GM12878 (cell line): ENCODE measurements at regions not wholly inside any gene's neighbourhood (a gene's known extent, or its start where the extent isn't known, plus 50 kb on each side); places are given as distances from the start of the nearest gene placed in this dataset.

ENCODE experiments used
- CBX5 ChIP-seq: sonication (generic); IDR thresholded peaks from 2 replicates; pipeline ENCODE4 v1.6.1; 2016; ENCODE audit warnings: low read depth, moderate library complexity, mild to moderate bottlenecking, inconsistent platforms
- GABPA ChIP-seq: IDR thresholded peaks from 2 replicates; pipeline ENCODE4 v1.6.1; 2014; ENCODE audit warnings: antibody characterized with exemption, low read depth, mild to moderate bottlenecking, inconsistent platforms
- MYC ChIP-seq: IDR thresholded peaks from 2 replicates; pipeline ENCODE4 v1.6.1; 2011; ENCODE audit warnings: mild to moderate bottlenecking, low read length, moderate library complexity, inconsistent platforms; ENCODE audit not compliant: insufficient read depth, insufficient replicate concordance, insufficient read length, severe bottlenecking
- NFYB ChIP-seq: IDR thresholded peaks from 2 replicates; pipeline ENCODE4 v1.6.1; 2011; ENCODE audit warnings: low read depth, mild to moderate bottlenecking, low read length, improper control_type of control experiment, moderate library complexity; ENCODE audit not compliant: insufficient read depth
- NR2F1 ChIP-seq: fragments of 450-650 bp; conservative IDR thresholded peaks from 2 replicates; pipeline ENCODE4 v1.6.1; 2017; ENCODE audit warnings: mild to moderate bottlenecking
- POLR2A ChIP-seq: IDR thresholded peaks from 2 replicates; pipeline ENCODE4 v1.6.1; 2011; ENCODE audit warnings: low read depth, mild to moderate bottlenecking, low read length
- POLR2AphosphoS5 ChIP-seq: IDR thresholded peaks from 2 replicates; pipeline ENCODE4 v1.6.1; 2011; ENCODE audit warnings: mild to moderate bottlenecking, low read length, inconsistent platforms
- RCOR1 ChIP-seq: conservative IDR thresholded peaks from 2 replicates; pipeline ENCODE4 v1.6.1; 2012; ENCODE audit warnings: low read depth, low read length, improper control_type of control experiment
- TAF1 ChIP-seq: IDR thresholded peaks from 2 replicates; pipeline ENCODE4 v1.6.1; 2011; ENCODE audit warnings: mild to moderate bottlenecking, low read depth, low read length, borderline replicate concordance
- TCF7 ChIP-seq: IDR thresholded peaks from 2 replicates; pipeline ENCODE4 v1.6.1; 2014; ENCODE audit warnings: antibody characterized with exemption, borderline replicate concordance
- TF ChIP-seq, protein P1 (sequence below), 3 experiments: IDR thresholded peaks in 2 of 3; conservative IDR thresholded peaks in 1 of 3; 2 replicates each; pipeline ENCODE4 v1.5.1; 2011; ENCODE audit warnings: low read depth in 3 of 3, low read length in 3 of 3, mild to moderate bottlenecking in 3 of 3, control low read depth in 2 of 3, moderate library complexity in 2 of 3, inconsistent platforms in 1 of 3, mixed read lengths in 1 of 3; ENCODE audit not compliant: control insufficient read depth in 2 of 3, insufficient read depth in 1 of 3; ENCODE audit errors: extremely low read depth in 1 of 3
- TF ChIP-seq, protein P2 (sequence below): IDR thresholded peaks from 2 replicates; pipeline ENCODE4 v1.6.1; 2011; ENCODE audit warnings: low read depth, low read length, improper control_type of control experiment, borderline replicate concordance
- TF ChIP-seq, protein P3 (sequence below): IDR thresholded peaks from 2 replicates; pipeline ENCODE4 v1.6.1; 2012; ENCODE audit warnings: mild to moderate bottlenecking, low read depth, low read length

DNA sequence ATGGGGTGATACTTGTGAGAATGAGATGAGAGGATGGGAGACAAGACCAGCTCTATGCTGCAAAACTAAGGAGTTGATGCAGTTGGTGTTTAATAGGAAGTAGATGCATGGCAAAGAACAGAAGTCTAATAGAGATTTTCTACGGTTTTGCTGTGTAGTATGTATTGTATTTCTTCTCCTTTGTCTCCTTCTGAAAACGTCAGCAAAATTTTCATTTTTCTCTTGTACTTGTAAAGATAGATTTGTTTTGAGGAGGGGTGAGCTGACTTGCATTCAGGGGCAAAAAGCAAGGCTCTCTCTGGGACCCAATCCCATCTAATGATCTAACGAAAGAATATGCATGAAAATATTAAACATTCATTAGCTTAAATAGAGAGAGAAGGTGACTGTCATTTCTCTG lies 94.6 kb upstream of the NANOGP8 start:
- TF ChIP-seq MYC (no peak), CBX5 (no peak), POLR2A (no peak), TAF1 (no peak), GABPA (no peak), NR2F1 (no peak), RCOR1 (no peak), POLR2AphosphoS5 (no peak), NFYB (no peak), TCF7 (no peak)
- TF ChIP-seq, protein P1, sequence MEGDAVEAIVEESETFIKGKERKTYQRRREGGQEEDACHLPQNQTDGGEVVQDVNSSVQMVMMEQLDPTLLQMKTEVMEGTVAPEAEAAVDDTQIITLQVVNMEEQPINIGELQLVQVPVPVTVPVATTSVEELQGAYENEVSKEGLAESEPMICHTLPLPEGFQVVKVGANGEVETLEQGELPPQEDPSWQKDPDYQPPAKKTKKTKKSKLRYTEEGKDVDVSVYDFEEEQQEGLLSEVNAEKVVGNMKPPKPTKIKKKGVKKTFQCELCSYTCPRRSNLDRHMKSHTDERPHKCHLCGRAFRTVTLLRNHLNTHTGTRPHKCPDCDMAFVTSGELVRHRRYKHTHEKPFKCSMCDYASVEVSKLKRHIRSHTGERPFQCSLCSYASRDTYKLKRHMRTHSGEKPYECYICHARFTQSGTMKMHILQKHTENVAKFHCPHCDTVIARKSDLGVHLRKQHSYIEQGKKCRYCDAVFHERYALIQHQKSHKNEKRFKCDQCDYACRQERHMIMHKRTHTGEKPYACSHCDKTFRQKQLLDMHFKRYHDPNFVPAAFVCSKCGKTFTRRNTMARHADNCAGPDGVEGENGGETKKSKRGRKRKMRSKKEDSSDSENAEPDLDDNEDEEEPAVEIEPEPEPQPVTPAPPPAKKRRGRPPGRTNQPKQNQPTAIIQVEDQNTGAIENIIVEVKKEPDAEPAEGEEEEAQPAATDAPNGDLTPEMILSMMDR (IDR thresholded peaks at IDR 0.05 in 2 of 3, conservative IDR thresholded peaks at IDR 0.05 in 1 of 3; ENCODE audit: control insufficient read depth in 2 of 3, extremely low read depth in 1 of 3, insufficient read depth in 1 of 3, low read depth in 3 of 3, low read length in 3 of 3) = no peak
- TF ChIP-seq, protein P2, sequence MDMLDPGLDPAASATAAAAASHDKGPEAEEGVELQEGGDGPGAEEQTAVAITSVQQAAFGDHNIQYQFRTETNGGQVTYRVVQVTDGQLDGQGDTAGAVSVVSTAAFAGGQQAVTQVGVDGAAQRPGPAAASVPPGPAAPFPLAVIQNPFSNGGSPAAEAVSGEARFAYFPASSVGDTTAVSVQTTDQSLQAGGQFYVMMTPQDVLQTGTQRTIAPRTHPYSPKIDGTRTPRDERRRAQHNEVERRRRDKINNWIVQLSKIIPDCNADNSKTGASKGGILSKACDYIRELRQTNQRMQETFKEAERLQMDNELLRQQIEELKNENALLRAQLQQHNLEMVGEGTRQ = no peak
- TF ChIP-seq, protein P3, sequence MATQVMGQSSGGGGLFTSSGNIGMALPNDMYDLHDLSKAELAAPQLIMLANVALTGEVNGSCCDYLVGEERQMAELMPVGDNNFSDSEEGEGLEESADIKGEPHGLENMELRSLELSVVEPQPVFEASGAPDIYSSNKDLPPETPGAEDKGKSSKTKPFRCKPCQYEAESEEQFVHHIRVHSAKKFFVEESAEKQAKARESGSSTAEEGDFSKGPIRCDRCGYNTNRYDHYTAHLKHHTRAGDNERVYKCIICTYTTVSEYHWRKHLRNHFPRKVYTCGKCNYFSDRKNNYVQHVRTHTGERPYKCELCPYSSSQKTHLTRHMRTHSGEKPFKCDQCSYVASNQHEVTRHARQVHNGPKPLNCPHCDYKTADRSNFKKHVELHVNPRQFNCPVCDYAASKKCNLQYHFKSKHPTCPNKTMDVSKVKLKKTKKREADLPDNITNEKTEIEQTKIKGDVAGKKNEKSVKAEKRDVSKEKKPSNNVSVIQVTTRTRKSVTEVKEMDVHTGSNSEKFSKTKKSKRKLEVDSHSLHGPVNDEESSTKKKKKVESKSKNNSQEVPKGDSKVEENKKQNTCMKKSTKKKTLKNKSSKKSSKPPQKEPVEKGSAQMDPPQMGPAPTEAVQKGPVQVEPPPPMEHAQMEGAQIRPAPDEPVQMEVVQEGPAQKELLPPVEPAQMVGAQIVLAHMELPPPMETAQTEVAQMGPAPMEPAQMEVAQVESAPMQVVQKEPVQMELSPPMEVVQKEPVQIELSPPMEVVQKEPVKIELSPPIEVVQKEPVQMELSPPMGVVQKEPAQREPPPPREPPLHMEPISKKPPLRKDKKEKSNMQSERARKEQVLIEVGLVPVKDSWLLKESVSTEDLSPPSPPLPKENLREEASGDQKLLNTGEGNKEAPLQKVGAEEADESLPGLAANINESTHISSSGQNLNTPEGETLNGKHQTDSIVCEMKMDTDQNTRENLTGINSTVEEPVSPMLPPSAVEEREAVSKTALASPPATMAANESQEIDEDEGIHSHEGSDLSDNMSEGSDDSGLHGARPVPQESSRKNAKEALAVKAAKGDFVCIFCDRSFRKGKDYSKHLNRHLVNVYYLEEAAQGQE = no peak
